ENCODE measurements at regions not wholly inside any gene's neighbourhood (a gene's known extent, or its start where the extent isn't known, plus 50 kb on each side); places are given as distances from the start of the nearest gene placed in this dataset.
"Not testable (repeated sequence)": the region's sequence is repeated elsewhere in the genome, so short reads cannot be mapped to it uniquely, and the experiment has no call there.

DNA sequence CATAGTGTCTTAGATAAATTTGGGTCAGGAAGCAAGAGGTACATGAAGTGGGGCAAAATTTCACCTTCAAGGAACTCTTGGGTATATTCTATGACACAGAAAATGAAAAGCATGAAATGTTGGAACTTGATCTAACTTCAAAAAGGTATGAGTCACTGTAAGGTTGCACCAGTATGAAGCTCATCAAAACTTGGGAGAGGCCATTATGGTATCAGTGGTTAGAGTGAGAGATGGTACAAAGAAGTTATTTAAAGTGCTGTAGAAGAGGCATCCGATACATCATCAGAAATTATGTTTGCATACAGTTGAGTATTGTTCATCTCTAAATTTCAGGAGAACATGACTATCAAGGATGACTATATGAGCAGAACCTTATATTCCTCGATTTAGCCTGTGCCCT lies 302.9 kb upstream of the SUCLG2 start:
- no peak for DNase-seq (ENCODE audit: low read depth)

DNA sequence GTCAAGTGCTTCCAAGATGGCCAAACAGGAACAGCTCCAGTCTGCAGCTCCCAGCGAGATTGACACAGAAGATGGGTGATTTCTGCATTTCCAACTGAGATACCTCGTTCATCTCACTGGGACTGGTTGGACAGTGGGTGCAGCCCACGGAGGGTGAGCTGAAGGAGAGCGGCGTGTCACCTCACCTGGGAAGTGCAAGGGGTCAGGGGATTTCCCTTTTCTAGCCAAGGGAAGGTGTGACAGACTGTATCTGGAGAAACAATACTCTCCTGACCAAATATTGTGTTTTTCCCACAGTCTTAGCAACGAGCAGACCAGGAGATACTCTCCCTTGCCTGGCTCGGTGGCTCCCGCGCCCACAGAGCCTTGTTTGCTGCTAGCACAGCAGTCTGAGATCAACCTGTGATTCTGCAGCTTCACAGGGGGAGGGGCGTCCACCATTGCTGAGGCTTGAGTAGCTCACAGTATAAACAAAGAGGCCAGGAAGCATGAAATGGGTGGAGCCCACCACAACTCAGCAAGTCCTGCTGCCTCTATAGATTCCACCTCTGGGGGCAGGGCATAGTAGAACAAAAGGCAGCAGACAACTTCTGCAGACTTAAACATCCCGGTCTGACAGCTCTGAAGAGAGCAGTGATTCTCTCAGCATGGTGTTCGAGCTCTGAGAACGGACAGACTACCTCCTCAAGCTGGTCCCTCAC lies 293.5 kb upstream of the SUCLG2 start:
- peak; percentile 58 for DNase-seq (ENCODE audit: low read depth)

DNA sequence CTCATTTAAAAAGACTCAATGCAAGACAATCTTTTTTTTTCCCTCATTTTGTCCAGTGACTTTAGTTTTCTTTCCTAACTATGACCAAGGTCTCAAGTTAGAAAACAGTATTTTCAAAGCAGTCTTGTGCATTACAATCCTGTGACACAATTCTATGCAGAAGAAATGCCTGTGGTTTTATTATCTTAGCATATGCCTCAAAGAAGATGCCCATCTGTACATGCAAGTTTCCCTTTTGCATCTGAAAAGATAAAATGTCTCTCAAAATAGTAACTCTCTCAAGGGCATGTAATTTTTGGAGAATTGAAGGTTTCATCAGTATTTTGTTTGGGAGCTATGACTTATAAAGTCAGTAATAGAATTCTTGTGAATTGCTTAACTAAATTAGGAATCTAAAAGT lies 292.0 kb upstream of the SUCLG2 start:
- DNase-seq (ENCODE audit: low read depth) = no peak

DNA sequence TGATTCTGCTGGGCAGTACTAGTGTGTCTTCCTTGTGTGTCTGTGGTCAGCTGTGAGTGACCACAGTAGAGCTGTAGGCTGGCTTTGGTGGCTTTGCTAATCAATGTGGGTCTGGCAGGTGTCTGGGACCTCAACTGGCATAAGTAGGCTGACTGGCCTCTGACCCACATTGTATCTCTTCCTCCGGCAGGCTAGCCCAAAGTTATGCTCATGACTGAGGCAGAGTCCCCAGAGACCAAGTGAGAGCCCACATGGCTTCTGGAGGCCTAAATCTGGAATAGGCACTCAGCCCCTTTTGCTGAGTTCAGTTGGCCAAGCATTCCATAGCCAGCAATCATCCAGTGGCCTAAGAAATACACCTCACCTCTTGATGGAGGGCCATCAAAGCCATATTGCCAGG lies 289.1 kb upstream of the SUCLG2 start:
- no peak for DNase-seq (ENCODE audit: low read depth)

DNA sequence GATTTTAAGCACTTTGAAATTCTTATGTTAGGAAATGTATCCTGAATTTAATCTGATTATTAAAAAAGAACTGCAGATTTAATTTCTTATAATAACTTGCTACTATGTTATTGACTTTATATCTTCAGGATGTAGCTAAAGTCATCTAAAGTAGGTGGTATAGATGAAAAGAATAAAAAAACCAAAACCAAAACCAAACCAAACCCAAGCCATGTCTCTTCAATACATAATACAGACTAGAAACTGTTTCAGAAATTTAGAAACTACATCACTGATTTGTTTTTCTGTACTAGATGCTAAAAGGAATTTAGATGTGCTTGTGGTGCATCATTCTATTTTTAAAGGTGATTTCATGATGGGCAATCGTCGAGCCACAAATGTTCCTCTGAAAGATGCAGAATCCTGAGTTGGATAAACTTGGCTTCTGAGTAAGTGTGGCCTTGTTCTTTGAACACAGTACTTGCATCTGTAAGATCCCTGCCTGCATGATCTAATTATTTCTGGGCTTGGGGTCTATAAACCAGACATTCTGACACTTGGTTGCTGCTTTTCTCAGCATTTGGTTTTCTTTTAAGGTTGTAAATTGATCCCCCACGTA lies 287.1 kb upstream of the SUCLG2 start:
- DNase-seq (ENCODE audit: low read depth) = no peak

DNA sequence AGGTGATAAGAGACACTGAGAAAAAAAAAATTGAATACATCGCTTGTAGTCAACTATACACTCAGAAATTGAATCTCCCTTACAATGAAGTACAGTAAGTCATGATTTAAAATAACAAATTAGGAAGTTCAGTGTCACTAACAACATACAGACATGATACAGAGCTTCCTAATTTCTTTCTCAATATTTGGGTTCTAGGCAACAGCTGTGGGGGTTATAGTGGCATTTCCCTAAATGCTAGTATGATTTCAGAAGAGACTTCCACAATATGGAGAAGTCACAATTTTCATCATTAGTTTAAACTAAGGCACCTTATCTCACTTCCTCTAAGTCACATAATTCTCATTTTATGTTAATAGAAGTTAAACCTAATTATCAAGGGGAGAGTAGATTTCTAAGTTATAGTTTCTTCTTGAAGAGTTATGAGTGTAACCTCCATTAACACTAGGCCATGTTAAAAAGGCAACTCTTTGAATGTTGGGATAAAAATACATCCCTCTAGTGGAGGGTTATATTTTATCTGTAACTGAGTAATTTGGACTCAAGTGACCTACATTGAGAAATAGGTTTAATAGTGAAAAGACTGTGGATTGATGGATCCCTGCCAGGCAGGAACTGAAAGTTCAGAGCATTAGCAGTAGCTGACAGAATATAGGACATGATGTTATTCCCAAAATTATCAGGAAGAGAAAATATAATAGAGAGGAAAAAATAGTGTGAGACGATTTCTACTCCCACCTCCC lies 286.0 kb upstream of the SUCLG2 start:
- DNase-seq (ENCODE audit: low read depth) = no peak

DNA sequence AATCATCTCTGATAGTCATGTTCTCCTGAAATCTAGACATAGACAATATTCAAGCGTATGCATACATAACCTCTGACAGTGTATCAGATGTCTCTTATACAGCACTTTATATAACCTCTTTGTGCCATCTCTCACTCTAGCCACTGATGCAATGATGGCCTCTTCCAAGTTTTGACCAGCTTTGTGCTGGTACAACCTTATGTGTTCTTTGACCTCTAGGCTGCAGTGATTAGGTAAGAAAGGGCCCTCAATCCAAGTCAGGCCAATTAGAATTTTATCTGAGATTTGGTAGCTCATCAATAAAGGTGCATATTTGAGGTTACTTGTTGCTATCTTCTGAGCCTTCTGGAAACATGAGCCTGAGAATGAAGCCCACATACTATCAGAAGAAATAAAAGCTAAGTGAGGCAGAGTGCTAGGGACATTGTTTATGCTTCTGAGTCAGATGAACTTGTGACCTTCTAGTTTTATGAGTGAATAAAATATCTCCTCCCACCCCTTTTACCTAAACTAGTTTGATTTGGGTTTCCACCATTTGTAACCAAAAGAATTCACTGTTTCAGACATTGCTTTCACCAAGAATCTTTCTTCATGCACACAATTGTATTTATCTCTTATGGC lies 283.2 kb upstream of the SUCLG2 start:
- no peak for DNase-seq (ENCODE audit: low read depth)

DNA sequence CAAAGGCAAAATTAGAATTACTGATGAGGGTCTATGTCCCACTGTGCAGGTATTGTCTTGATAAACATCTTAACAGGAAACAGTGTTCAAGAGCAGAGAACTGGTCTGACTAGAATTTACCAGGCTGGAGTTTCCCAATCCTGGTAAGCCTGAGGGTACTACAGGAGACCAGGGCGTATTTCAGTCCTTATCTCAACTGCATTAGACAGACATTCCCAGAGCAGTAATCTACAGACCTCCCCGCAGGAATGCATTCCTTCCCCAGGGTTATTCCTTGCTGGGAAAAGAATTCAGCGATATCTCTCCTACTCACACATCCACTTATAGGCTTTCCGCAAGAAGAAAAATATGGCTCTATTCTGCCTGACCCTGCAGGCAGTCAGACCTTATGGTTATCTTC lies 276.0 kb upstream of the SUCLG2 start:
- not testable (repeated sequence) for DNase-seq (ENCODE audit: low read depth)

DNA sequence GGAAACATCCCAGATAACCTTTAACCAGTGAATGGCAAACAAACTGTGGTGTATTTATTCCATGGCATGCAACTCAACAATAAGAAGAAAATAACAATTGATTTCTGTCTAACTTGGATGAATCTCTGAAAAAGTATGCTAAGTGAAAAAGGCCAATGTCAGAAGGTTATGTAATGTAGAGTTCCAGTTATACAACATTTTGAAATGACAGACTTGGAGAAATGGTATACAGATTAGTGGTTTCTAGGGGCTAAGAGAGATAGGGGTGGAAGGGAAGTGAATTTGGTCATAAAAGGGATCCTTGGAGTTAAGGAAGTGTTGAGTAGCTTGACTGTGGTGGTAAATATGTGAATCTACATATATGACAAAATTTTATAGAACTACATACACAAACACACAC lies 269.4 kb upstream of the SUCLG2 start:
- no peak for DNase-seq (ENCODE audit: low read depth)

DNA sequence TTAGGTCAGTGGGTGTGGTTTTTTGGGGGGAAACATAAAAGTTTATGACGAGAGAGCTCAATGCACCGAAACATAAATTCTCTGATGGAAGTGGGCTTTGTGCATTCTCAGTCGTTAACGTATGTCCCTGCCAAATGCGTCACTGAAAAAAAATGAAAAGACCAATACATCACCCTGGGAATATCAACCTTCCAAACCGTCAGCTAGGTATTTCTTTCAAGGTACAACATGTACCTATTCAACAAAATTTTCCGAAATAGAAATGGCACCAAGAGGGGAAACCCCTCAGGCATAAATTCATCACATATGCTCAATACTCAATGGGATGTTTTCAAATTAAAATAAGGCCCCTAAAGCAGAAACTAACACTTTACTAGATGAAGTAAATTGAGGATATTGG lies 266.6 kb upstream of the SUCLG2 start:
- no peak for DNase-seq (ENCODE audit: low read depth)

DNA sequence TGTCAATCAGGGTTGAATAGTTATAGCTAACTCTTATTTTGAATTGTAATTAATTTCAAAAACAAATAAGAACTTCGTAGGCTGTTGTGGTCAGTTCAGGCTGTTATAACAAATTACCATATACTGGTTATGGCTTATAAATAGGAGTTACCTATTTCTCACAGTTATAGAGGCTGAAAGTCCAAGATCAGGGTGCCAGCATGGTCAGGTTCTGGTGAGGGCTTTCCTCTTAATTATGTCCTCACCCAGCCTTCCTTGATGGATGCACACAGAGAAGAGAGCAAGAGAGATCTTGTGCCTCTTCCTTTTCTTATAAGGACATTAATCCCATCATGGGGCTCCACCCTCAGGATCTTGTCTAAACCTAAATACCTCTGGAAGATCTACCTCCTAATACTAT lies 265.9 kb upstream of the SUCLG2 start:
- DNase-seq (ENCODE audit: low read depth) = no peak

DNA sequence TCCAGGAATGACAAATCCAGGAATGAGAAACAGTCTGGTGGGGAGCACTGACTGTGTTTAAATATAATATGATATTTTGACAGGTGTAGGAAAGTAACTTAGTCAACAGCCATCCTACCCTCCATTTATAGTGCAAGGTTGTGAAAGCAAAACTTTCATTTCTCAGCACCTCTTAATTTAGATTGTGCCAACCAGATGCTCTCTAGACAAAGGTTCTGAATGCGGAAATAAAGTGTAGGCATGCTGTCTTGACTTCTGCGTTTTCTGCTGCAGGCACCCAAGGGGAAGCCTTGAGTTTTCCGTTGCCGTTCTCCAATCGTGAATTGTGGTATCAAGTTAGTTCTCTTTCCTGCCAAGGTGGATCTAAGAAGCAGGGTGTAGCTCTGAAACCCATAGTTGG lies 261.9 kb upstream of the SUCLG2 start:
- DNase-seq (ENCODE audit: low read depth) = no peak

DNA sequence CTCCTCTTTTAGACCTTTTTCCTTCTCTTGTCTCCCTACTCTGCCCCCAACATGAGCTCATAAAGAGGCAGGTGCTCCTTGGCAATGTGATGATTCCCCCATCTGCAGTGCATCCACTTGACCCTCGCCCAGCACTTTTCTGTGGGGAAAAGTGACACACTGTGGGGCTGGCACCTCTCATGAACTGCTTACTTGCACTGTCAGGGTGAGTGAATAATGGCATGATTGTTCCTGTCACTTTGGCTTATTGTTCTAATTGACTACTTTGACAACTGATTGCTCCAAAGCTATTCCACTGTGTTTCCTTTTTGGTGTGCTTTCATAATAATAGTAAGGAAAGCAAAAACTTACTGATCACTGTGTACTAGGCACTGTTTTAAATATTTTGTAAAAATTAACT lies 253.3 kb upstream of the SUCLG2 start:
- DNase-seq (ENCODE audit: low read depth) = no peak

DNA sequence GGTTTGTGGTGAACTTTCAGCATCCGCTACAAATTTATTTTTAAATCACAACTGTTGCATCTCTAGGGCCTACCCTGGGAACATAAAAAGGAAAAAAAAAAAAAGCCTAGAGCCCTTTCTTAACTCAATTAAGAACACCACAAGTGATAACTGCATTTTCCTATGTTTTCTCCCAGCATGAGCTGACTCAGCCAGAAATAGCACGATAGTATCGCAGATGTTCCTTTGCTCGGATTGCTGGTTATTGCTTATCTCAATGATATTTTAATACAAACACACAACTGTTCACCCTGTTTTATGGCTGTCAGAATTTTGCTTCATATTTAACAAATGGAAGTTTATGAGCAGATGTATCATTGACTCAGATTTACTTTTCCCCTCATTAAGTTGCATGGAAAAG lies 251.8 kb upstream of the SUCLG2 start:
- DNase-seq (ENCODE audit: low read depth) = no peak

DNA sequence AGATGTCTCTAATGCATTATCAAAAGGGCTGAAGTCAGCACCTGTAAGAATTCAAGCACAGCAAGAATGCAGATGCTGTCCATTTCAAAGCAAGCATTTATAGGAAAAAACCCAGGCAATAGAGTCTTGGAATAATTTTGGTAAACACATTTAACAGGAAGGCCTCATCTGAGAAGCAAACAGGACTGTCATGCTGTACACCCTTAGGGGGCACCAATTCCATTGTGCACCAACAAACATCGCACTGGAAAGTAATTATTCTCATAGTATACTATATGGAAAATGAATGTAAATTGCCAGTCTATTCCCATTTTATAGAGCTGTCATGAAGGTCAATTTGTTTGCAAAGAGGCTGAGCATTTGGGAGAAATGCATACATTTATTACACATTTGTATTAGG lies 247.3 kb upstream of the SUCLG2 start:
- no peak for DNase-seq (ENCODE audit: low read depth)

DNA sequence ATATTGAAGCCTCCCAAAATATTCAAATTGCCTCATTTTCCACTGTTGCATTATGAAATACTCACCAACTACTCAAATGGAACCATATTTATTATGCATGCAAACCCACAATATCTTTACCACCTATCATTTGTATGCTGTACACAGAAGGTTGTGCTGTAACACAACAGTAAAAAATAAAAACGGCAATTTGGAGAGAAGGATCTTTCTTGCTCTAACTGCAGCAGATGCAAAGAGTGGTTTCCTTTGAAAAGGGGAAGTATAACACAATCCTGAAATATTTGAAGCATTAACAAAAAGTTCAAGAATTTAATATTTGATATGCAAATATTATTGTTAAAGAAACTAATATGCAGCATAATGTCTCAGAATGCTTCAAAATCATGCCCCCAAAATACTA lies 244.5 kb upstream of the SUCLG2 start:
- no peak for DNase-seq (ENCODE audit: low read depth)

DNA sequence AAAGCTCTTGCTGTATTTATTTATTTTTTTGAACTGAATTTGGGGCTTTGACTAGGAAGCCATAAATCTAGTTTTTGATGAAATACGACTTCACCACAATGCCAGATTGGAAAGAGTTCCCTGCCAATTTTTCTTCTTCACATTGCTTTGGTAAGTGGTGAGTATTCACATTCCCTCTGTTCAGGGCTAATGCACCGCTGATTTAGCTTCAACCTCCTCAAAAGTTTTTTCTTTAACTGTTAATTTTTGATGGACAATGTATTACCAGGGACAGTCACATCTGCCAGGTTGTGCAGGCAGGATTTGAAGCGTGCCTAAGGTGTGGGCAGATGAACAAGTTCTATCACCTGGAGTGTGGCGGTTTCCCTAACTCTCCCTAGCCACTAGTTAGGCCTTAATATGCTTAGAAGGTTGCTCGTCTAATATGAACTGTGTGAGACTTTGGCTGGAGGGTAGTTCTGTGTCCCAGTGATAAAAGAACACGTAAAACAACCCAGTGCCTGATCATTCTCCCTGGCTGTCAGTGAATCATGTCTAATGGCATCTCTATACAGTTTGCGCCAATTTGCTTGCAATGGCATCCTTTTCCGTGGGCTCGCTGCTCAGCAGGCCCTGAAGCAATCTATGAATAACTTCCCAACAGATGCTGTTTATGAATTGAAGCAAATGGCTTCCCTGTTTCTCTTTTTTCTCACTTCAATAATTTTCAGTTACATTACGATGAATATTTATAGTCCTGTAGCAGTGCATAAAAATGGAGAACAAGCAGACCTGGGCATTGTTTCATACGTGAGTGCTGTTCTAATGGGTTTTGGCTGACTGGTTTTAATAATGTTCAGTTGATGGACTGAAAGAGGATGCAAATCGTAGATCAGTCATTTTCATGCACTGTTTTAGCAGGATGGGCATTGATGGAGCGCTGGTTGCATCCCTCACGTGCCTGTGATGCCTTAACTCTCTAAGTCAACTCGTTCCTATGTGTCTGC lies 243.2 kb upstream of the SUCLG2 start:
- DNase-seq (ENCODE audit: low read depth) = no peak

DNA sequence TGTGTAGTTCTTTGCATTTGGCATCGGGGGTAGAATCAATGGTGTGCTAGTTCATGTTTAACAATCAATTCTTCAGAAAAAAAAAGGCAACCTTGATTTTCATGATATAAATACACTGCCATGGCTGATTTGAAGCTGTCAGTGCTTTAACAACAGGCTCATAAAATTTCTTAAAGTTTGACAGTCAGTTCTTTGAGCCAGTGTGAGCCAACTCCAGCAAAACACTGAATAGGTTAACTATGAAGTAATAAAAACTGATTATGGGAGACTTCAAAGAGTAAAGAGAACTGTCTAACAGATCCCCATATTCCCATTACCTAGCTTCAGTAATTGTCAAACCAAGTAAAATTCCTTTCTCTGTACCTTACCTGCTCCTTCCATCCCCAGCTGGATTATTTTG lies 241.7 kb upstream of the SUCLG2 start:
- no peak for DNase-seq (ENCODE audit: low read depth)

DNA sequence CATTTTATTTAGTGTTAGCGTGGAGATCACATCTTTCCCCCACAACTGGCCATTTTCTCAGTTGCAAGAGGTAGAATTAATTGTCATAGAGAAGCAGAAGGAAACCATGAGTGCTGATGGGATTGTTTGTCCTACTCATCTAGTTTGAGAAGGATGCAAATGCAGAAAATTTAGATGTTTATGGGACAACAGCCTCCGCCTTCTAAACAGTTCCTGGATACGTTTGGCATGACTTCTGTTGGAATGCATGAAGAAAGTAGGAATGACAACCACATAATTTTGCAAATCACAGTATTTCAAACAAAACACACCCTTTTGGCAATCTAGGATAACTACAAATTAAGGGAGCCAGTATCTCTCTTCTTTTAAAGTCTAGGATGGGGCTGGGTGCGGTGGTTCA lies 240.1 kb upstream of the SUCLG2 start:
- DNase-seq (ENCODE audit: low read depth) = no peak

DNA sequence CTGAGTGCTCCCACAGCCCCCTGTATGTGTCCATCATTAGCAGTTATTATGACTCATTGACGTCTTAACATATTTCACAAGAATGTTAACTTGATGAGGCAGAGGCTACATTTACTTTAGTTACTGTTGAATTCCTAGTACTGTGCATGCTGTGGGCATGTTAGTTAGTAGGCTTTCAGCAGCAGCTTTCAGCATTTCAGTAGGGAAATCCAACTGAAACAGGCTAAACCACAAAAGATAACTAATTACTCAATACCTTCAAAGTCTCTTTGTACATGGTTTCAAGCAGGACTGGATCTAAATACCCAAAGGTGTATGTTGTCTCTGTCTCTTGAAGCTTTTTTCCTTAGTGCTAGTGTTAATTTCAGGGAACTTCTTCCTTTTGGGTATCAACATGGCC lies 229.9 kb upstream of the SUCLG2 start:
- DNase-seq (ENCODE audit: low read depth) = no peak

DNA sequence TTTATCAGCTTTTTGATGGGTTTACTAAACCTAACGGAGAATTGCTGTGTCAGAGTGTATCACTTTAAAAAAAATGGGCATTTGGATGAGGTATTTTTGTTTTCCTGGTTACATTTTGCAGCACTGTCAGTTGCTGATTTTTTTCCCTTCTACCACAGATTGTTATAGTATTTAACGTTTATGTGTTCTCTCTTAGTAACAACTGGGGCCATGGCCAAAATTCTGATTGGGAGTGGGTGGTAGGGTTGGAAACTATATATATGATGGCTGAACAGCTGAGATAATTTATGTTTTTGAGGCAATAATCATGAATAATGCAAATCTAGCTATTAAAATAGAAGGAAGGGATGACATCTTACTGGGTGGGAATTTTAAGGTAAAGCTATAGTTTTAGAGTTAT lies 229.4 kb upstream of the SUCLG2 start:
- no peak for DNase-seq (ENCODE audit: low read depth)

DNA sequence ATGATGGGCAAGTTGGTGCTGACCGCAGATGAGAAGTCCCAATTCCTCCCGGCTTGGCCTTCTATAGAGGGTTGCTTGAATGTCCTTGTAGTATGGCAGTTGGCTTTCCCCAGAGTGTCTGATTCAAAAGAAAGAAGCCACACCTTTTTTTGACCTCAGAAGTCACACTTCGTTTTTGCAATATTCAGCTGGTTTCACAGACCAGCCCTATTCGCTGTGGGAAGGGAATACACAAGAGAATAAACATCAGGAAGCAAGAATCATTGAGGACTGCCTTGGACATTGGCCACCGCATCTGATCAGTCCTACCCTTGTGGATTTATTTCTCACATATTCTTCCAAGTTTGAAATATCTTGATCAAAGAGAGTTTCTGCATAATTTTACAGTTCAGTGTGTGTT lies 228.6 kb upstream of the SUCLG2 start:
- no peak for DNase-seq (ENCODE audit: low read depth)
